ENCODE measurements at regions not wholly inside any gene's neighbourhood (a gene's known extent, or its start where the extent isn't known, plus 50 kb on each side); places are given as distances from the start of the nearest gene placed in this dataset.

DNA sequence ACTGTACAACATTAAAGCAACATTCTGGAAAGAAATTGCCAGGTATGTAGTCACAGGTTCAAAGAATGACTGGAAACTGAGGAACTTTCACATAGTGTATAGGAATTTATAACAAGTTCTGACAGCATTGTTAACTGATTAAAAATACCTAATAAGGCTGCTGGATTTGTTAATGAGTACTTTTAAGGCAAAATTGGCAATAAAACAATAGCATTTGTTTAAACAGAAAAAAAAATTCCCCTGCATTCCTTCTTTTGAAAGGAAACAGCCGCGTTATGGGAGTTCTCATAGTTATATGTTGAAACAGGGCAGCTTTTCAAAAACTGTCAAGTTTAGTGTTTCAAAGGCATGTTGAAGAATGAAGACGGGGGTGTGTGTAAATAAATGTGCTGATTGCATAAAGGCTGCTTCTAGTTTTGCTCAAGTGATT, 282.5 kb upstream of the FAT1 start:
- TF ChIP-seq, protein P1, sequence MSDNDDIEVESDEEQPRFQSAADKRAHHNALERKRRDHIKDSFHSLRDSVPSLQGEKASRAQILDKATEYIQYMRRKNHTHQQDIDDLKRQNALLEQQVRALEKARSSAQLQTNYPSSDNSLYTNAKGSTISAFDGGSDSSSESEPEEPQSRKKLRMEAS (IDR thresholded peaks at IDR 0.05): no peak
- TF ChIP-seq CREB1 (IDR thresholded peaks at IDR 0.05; ENCODE audit: low read depth) (no peak), TAF1 (IDR thresholded peaks at IDR 0.05; ENCODE audit: low read depth) (no peak)

Measured in Ishikawa (cell line).